NCI-H128 (cell line): ENCODE measurements at regions not wholly inside any gene's neighbourhood (a gene's known extent, or its start where the extent isn't known, plus 50 kb on each side); places are given as distances from the start of the nearest gene placed in this dataset.
"Not testable (repeated sequence)": the region's sequence is repeated elsewhere in the genome, so short reads cannot be mapped to it uniquely, and the experiment has no call there.

ENCODE experiments used
- DNase-seq: peaks from one replicate; lab custom pipeline; 2025; ENCODE audit not compliant: unreplicated experiment; lab: John Stamatoyannopoulos, UW

- no peak for DNase-seq
Measured at GRCh38 chr2:84158605-84159004, 300.5 kb downstream of the SUCLG1 start.

GRCh38 chr2:84152462-84152861 lies 306.6 kb downstream of the SUCLG1 start:
- DNase-seq, result no peak

GRCh38 chr2:84144345-84144744 lies 314.7 kb downstream of the SUCLG1 start:
- DNase-seq, result no peak

DNA sequence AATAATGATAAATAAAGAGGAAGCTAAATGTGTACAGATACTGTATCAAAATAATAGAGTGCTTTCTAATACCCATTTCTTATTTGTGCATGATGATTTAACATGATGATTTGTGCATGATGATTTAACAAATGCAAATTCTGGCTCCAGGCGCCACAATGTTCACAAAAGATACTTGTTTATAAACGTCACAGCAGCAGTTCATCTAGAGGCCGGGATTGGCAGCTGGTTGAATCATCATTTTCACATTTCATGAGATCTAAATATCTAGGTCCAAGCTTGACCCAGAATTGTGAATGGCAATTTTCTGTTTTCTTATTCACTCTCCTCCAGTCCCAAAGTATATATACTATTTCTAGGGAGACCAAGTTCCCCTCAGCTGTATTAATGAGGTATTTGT lies 322.0 kb downstream of the SUCLG1 start:
- no peak for DNase-seq

DNA sequence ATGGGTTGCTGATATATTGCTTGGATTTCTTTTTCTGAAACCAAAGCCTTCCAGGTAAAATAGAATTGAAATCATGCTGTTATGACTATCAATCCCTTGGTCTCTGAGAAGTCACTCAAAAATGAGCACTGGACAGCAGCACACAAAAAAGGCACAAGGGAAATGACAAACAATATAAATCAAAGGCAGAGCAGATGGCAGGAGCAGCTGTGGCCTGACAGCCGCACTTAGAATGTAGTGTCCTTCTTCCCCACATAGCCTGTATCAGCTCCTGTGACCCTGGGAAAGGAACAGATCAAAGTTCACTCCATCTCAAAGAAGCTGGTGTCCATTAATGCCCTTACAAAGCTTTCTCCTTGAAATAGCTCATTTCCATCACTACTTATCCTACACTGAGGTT lies 326.7 kb downstream of the SUCLG1 start:
- no peak for DNase-seq

- no peak for DNase-seq
Measured at GRCh38 chr2:84131278-84131830, 327.7 kb downstream of the SUCLG1 start.

- no peak for DNase-seq
Measured at GRCh38 chr2:84129018-84129417, 330.1 kb downstream of the SUCLG1 start.

DNA sequence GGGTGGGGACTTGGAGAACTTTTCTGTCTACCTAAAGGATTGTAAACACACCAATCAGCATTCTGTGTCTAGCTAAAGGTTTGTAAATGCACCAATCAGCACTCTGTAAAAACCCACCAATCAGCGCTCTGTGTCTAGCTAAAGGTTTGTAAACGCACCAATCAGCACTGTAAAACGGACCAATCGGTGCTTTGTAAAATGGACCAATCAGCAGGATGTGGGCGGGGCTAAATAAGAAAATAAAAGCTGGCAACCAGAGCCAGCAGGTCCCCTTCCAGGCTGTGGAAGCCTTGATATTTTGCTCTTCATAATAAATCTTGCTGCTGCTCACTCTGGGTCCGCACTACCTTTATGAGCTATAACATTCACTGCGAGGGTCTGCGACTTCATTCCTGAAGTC lies 331.3 kb downstream of the SUCLG1 start:
- not testable (repeated sequence) for DNase-seq

GRCh38 chr2:84126530-84126929 lies 332.6 kb downstream of the SUCLG1 start:
- no peak for DNase-seq

- no peak for DNase-seq
Measured at GRCh38 chr2:84126084-84126483, 333.0 kb downstream of the SUCLG1 start.

DNA sequence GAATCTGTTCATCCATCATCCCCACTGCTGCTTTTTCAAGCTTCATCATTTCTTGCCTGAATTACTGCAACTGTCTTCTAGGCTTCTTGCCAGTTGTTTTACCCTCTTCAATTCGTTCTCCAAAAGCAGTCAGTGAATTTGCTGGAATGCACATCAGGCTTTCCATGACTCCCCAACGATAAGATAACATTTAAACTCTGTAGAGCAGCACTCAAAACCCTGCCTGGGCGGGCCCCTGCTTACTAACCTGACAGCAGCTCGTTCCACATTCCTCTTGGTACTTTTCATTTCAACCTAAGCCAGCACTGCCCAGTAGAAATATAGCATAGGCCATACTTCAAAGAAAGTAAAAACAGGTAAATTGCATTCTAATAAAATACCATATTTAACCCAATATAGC lies 342.9 kb downstream of the SUCLG1 start:
- DNase-seq, result no peak

DNA sequence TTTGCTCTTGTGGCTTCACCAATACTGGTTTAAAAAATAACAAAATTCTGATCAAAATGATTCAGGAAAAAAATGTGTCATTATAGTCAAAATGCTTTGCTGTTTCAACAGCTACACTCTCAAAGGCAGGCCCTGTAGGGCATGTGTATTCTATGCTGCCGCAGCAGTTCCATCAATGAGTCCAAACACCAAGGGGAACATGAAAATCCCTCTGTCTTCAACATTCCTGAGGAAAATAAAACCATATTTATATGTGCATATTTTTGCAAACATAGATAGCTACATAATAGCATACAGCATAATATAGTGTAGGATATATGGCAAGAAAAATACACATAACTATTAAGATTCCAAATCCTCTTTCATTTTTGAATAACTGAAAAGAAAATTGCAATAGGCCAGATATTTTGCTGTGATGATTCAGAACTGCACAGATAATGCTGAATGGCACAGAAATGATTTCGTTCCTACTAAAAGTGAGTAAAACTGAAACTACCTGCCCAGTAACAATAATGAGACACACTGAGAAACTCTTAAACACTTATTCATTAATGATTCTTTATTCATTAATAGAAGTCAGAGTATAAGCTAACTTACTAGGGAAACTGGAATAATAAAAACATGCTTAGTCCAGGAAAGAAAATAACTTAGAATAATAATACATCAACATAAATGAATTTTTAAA lies 343.8 kb downstream of the SUCLG1 start:
- no peak for DNase-seq

GRCh38 chr2:84103816-84104527 lies 355.1 kb downstream of the SUCLG1 start:
- DNase-seq, result not testable (repeated sequence)

DNA sequence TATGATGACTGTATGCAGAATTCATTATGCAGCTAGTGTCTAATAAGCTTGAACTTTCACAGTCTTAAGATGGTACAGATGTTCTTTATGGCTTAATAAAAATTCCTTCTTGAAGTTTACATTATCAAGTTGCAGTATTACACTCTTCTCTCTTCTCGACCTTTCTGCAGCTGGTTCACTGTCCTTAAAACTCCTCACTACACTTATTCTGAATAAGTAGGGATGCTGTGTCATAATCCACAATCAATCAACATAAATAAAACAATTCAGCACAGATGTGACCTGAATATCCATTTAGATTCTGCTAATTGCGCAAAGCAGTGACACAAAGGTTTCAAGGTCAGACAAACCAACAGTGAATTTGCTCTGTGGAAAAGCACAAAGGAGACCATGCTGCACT lies 356.8 kb downstream of the SUCLG1 start:
- DNase-seq, result no peak

DNA sequence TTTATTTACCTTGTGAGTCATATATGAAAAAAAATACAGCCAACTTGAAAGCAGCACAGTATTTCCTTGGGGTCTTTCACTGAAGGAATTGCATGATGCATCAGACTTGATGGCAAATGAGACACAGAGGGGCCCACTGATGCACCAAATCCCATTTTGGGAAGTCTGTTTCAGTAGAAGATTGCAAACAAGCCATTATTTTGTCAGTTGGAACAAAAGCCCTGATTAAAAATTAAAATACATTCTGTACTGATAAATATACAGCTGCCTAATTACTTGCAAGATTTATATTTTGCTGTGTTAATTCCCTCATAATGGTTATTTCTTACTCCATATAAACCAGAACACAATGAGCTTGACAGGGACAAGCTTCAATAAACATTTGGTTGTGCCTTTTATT lies 370.4 kb downstream of the SUCLG1 start:
- no peak for DNase-seq

DNA sequence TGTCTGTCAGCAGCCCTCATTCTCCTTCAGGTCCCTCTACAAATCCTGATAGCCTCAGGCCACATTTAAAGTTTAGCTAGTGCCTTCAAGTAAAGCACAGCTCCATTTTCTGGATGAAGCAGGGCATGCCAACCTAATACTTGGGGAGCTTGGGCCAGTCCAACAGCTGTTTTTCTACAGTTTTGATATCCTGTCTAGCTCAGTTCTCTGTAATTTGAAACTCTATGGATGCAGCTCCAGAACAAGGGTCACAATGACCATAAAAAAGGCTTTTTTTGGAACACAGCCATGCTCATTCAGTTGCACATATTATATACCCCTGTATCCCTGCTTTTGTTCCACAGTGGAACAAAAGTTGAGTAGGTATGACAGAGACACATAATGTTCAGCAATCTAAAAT lies 373.5 kb downstream of the SUCLG1 start:
- DNase-seq, result no peak

- no peak for DNase-seq
Measured at GRCh38 chr2:84084856-84085255, 374.2 kb downstream of the SUCLG1 start.

- no peak for DNase-seq
Measured at GRCh38 chr2:84083984-84084383, 375.1 kb downstream of the SUCLG1 start.

DNA sequence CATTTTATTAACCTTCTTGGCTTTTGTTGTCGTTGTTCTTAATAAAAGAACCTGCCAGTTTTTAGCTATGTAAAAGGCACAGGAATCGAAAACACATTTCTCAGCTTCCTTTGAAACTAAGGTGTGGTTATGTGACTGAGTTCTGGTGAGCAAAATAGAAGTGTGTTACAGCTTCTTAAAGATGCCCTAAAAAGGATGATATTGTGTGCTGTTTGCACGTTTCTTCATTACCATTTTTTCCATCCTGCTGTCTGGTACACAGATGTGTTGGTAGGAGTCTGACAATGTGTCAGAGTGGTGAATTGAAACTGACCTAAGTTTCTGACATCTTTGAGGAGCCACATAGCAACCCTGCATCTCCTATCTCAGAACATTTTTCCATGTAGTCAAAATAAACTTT lies 380.6 kb downstream of the SUCLG1 start:
- no peak for DNase-seq

- no peak for DNase-seq
Measured at GRCh38 chr2:84077496-84077895, 381.6 kb downstream of the SUCLG1 start.

- no peak for DNase-seq
Measured at GRCh38 chr2:84071050-84071449, 388.0 kb downstream of the SUCLG1 start.

DNA sequence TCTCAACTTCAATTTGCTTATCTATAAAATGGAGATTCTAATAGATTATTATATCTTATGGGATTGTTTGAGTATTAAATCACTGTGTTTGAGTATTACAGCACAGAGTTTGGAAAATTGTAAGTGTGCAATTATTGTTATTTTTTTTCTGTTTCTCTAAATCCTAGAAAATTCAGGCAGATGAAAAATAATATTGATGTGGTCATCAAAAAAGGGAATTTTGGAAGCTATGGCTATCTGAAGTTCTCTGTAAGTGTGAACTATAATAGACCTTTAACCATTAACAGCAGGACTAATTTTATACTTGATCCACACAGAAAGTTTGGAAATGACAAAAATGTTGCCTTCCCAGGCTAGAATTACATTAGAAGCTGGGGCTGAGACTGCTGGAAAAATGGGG lies 393.2 kb downstream of the SUCLG1 start:
- no peak for DNase-seq
